HCT116 (cell line): ENCODE measurements at regions not wholly inside any gene's neighbourhood (a gene's known extent, or its start where the extent isn't known, plus 50 kb on each side); places are given as distances from the start of the nearest gene placed in this dataset.
"Not testable (repeated sequence)": the region's sequence is repeated elsewhere in the genome, so short reads cannot be mapped to it uniquely, and the experiment has no call there.

Experiments used
- ATAC-seq: fragments of 200-7000 bp; cut with Tn5 transposase; 2 replicates; pipeline ENCODE4 v1.9.1; 2020; ENCODE audit warnings: mild to moderate bottlenecking, moderate library complexity
- BruUV-seq: library from RNA; stranded (reverse); fragments of 400-500 nt; replicated peaks from 2 replicates; lab custom pipeline; 2021; lab: Mats Ljungman, UMichigan
- CTCF ChIA-PET: fragments of 300-600 bp; sonication (Branson Sonifier 250); formaldehyde crosslinking; loops from one replicate; lab custom pipeline; 2021; ENCODE audit warnings: antibody characterized with exemption; lab: Charles Lee
- POLR2A ChIA-PET: fragments of 300-600, 350-600 bp; sonication (Branson Sonifier 250); formaldehyde crosslinking; loops from one replicate; lab custom pipeline; 2021; ENCODE audit warnings: antibody characterized with exemption; lab: Charles Lee
- RAD21 ChIA-PET, 2 experiments: fragments of 300-600 bp; sonication (Branson Sonifier 250); formaldehyde crosslinking; loops; one replicate each; lab custom pipeline; 2023; ENCODE audit warnings: low total read pairs in 2 of 2; ENCODE audit not compliant: uncharacterized antibody in 2 of 2, unreplicated experiment in 2 of 2, low non-redundant PET in 1 of 2; lab: Charles Lee
- DNase-seq: peaks from one replicate; pipeline ENCODE4 v3.0.0-alpha.2; 2010; ENCODE audit warnings: low read depth, low spot score
- H2AFZ ChIP-seq: fragments of 200-600 bp; shearing (Covaris generic), sonication (generic); 2 replicates; pipeline ENCODE4 v1.6.1; 2017; ENCODE audit warnings: low read depth, mixed run types, mixed read lengths, antibody characterized with exemption, low read length; ENCODE audit not compliant: poor library complexity, severe bottlenecking
- H3K27ac ChIP-seq: 2 replicates; pipeline ENCODE4 v1.5.1; 2012; ENCODE audit warnings: low read depth, low read length
- H3K27me3 ChIP-seq: fragments of 200-600 bp; sonication (generic); 2 replicates; pipeline ENCODE4 v1.6.1; 2016; ENCODE audit warnings: mixed run types, low read length, mixed read lengths; ENCODE audit not compliant: insufficient read depth
- H3K36me3 ChIP-seq, 2 experiments: fragments of 200-500 bp in 1 of 2; fragments of 200-600 bp in 1 of 2; sonication (Bioruptor generic) in 1 of 2; sonication (generic) in 1 of 2; 2 replicates each; pipeline versions ENCODE4 v1.5.1 to v1.6.1; 2014 to 2016; ENCODE audit warnings: low read length in 2 of 2, inconsistent platforms in 1 of 2, mixed read lengths in 1 of 2, mixed run types in 1 of 2; ENCODE audit not compliant: insufficient read depth in 2 of 2, control insufficient read depth in 1 of 2
- H3K4me1 ChIP-seq, 2 experiments: fragments of 200-600 bp in 1 of 2; sonication (generic) in 1 of 2; 2 replicates each; pipeline versions ENCODE4 v1.5.1 to v1.6.1; 2012 to 2017; ENCODE audit warnings: low read length in 2 of 2, inconsistent platforms in 1 of 2, mild to moderate bottlenecking in 1 of 2, mixed read lengths in 1 of 2, mixed run types in 1 of 2, moderate library complexity in 1 of 2; ENCODE audit not compliant: insufficient read depth in 2 of 2, control insufficient read depth in 1 of 2
- H3K4me2 ChIP-seq: fragments of 200-600 bp; sonication (generic); 2 replicates; pipeline ENCODE4 v1.6.1; 2017; ENCODE audit warnings: mixed run types, low read length, mixed read lengths
- H3K4me3 ChIP-seq, 2 experiments: fragments of 200-600 bp in 1 of 2; sonication (generic) in 1 of 2; replicated peaks in 1 of 2; 2 replicates each; pipeline ENCODE4 v1.5.1; 2011 to 2016; ENCODE audit warnings: low read length in 2 of 2, control low read depth in 1 of 2, low read depth in 1 of 2, mild to moderate bottlenecking in 1 of 2, mixed read lengths in 1 of 2, mixed run types in 1 of 2
- H3K79me2 ChIP-seq: fragments of 200-600 bp; sonication (generic); 2 replicates; pipeline ENCODE4 v1.6.1; 2017; ENCODE audit warnings: mild to moderate bottlenecking, mixed run types, low read length, moderate library complexity, mixed read lengths; ENCODE audit not compliant: insufficient read depth
- H3K9ac ChIP-seq: fragments of 200-600 bp; sonication (generic); 2 replicates; pipeline ENCODE4 v1.6.1; 2016; ENCODE audit warnings: low read length, mixed read lengths
- H3K9me2 ChIP-seq: fragments of 200-600 bp; sonication (generic), shearing (Covaris generic); 2 replicates; pipeline ENCODE4 v1.6.1; 2017; ENCODE audit warnings: mixed run types, mild to moderate bottlenecking, moderate library complexity; ENCODE audit not compliant: insufficient read depth
- H3K9me3 ChIP-seq, 2 experiments: fragments of 200-500 bp in 1 of 2; fragments of 200-600 bp in 1 of 2; sonication (Bioruptor generic) in 1 of 2; sonication (generic) in 1 of 2; 2 replicates each; pipeline ENCODE4 v1.6.1; 2014 to 2017; ENCODE audit warnings: low read length in 2 of 2, mixed read lengths in 2 of 2, inconsistent platforms in 1 of 2, low read depth in 1 of 2, mild to moderate bottlenecking in 1 of 2, mixed run types in 1 of 2, moderate library complexity in 1 of 2; ENCODE audit not compliant: control insufficient read depth in 1 of 2, insufficient read depth in 1 of 2
- H4K20me1 ChIP-seq: fragments of 200-600 bp; sonication (generic), shearing (Covaris generic); 2 replicates; pipeline ENCODE4 v1.6.1; 2017; ENCODE audit warnings: mixed run types, mild to moderate bottlenecking, moderate library complexity; ENCODE audit not compliant: insufficient read depth
- EGR1 ChIP-seq: IDR thresholded peaks from 2 replicates; pipeline ENCODE4 v1.6.1; 2012; ENCODE audit warnings: low read depth
- EZH2phosphoT487 ChIP-seq: fragments of 200-600 bp; IDR thresholded peaks from 2 replicates; pipeline ENCODE4 v1.6.1; 2018; ENCODE audit warnings: antibody characterized with exemption, borderline replicate concordance
- FOSL1 ChIP-seq: IDR thresholded peaks from 2 replicates; pipeline ENCODE4 v1.6.1; 2012; ENCODE audit warnings: low read depth
- POLR2A ChIP-seq: IDR thresholded peaks from 2 replicates; pipeline ENCODE4 v1.7.0; 2011; ENCODE audit warnings: borderline replicate concordance; ENCODE audit not compliant: insufficient read depth, insufficient read length; ENCODE audit errors: extremely low read depth
- RAD21 ChIP-seq: IDR thresholded peaks from 2 replicates; pipeline ENCODE4 v1.6.1; 2012; ENCODE audit warnings: low read depth, mild to moderate bottlenecking
- SP1 ChIP-seq: IDR thresholded peaks from 2 replicates; pipeline ENCODE4 v1.6.1; 2012; ENCODE audit warnings: low read depth
- YY1 ChIP-seq: IDR thresholded peaks from 2 replicates; pipeline ENCODE4 v1.6.1; 2011; ENCODE audit warnings: low read length, low read depth, moderate library complexity, mild to moderate bottlenecking; ENCODE audit not compliant: insufficient replicate concordance; ENCODE audit errors: extremely low read depth
- intact Hi-C: fragments of 100-400 bp; cut with micrococcal nuclease; formaldehyde crosslinking; loops from 2 replicates; pipeline ENCODE4 v1.10.0; 2022
- TF ChIP-seq, protein P1 (sequence below): IDR thresholded peaks from 2 replicates; pipeline ENCODE4 v1.6.1; 2012; ENCODE audit warnings: low read depth

DNA sequence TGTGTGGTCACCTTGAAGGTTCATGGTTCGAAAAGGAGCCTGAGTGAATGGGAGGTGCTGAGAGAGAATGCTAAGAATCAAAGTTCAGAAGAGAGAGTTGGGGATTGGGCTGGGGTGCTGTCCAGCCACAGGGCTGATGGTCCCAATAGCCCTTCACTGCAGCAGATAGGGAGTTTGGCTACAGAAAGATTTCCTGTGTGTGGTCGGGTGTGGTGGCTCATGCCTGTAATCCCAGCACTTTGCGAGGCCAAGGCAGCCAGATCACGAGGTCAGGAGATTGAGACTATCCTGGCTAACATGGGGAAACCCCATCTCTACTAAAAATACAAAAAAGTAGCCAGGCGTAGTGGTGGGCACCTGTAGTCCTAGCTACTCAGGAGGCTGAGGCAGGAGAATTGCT, 547.5 kb downstream of the MN1 start:
- H3K4me2 ChIP-seq, intact Hi-C loops, H3K36me3 ChIP-seq, H3K27ac ChIP-seq, DNase-seq, POLR2A ChIA-PET, H2AFZ ChIP-seq, H3K9ac ChIP-seq, RAD21 ChIA-PET, ATAC-seq, H3K27me3 ChIP-seq, H3K9me2 ChIP-seq, H3K79me2 ChIP-seq, CTCF ChIA-PET, H3K9me3 ChIP-seq, H4K20me1 ChIP-seq, BruUV-seq, H3K4me3 ChIP-seq, H3K4me1 ChIP-seq: not testable (repeated sequence)

DNA sequence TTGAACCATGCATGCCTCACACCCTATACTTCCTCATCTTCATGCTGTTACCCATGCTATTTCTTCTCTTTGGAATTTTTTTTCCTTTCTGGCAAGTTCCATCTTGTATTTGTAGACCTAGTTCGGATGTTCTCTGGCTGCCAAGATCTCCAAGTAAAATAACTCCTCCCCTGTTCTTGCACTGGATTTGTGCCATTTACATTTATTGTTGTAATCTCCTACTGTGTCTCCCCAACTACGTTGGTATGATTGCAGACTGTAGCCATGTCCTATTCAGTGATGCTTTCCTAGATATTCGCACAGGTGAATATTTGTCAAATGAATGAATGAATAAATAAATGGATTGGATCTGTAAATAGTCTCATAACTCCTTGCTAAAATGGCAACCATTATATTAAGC, 546.0 kb downstream of the MN1 start:
- Histone ChIP-seq H3K9me2 (no peaks in the 10 kb centered on the region), H2AFZ (no peak overlapping the region), H3K4me1 (peaks cover 4 to 7% of the 10 kb centered on the region in 2 experiments; a peak in 2 of 4 replicates), H3K9ac (no peak overlapping the region), H3K27me3 (no peaks in the 10 kb centered on the region), H3K36me3 (no peaks in the 10 kb centered on the region), H3K79me2 (no peaks in the 10 kb centered on the region), H3K9me3 (peaks cover 4 to 6% of the 10 kb centered on the region in 2 experiments; a peak in 2 of 4 replicates), H3K4me2 (no peak overlapping the region), H3K27ac (no peak overlapping the region), H4K20me1 (no peaks in the 10 kb centered on the region), H3K4me3 (no peak overlapping the region)
- TF ChIP-seq YY1 (no peak), RAD21 (no peak), FOSL1 (no peak), EGR1 (no peak), SP1 (no peak), POLR2A (no peak), EZH2phosphoT487 (no peak)
- TF ChIP-seq, protein P1, sequence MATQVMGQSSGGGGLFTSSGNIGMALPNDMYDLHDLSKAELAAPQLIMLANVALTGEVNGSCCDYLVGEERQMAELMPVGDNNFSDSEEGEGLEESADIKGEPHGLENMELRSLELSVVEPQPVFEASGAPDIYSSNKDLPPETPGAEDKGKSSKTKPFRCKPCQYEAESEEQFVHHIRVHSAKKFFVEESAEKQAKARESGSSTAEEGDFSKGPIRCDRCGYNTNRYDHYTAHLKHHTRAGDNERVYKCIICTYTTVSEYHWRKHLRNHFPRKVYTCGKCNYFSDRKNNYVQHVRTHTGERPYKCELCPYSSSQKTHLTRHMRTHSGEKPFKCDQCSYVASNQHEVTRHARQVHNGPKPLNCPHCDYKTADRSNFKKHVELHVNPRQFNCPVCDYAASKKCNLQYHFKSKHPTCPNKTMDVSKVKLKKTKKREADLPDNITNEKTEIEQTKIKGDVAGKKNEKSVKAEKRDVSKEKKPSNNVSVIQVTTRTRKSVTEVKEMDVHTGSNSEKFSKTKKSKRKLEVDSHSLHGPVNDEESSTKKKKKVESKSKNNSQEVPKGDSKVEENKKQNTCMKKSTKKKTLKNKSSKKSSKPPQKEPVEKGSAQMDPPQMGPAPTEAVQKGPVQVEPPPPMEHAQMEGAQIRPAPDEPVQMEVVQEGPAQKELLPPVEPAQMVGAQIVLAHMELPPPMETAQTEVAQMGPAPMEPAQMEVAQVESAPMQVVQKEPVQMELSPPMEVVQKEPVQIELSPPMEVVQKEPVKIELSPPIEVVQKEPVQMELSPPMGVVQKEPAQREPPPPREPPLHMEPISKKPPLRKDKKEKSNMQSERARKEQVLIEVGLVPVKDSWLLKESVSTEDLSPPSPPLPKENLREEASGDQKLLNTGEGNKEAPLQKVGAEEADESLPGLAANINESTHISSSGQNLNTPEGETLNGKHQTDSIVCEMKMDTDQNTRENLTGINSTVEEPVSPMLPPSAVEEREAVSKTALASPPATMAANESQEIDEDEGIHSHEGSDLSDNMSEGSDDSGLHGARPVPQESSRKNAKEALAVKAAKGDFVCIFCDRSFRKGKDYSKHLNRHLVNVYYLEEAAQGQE: no peak
- intact Hi-C loops: no loop called here
- POLR2A ChIA-PET: no interaction called here
- ATAC-seq (no peak), DNase-seq (no peak)
- CTCF ChIA-PET: no interaction called here
- BruUV-seq: no TSS peak
- RAD21 ChIA-PET: no interaction called here
